K562 (cell line): ENCODE measurements at regions not wholly inside any gene's neighbourhood (a gene's known extent, or its start where the extent isn't known, plus 50 kb on each side); places are given as distances from the start of the nearest gene placed in this dataset.

ENCODE experiments used
- ATAC-seq: fragments of 200-7000 bp; cut with Tn5 transposase; 3 replicates; pipeline ENCODE4 v1.9.1; 2020; ENCODE audit warnings: moderate library complexity
- BruUV-seq: library from RNA; stranded (reverse); fragments of 400-500 nt; replicated peaks from 2 replicates; lab custom pipeline; 2021; lab: Mats Ljungman, UMichigan
- CTCF ChIA-PET: fragments of 300-600 bp; formaldehyde crosslinking; extraction: SDS; loops from one replicate; lab custom pipeline; 2021; ENCODE audit warnings: low intra/inter-chr PET ratio; lab: Yijun Ruan, JAX
- POLR2A ChIA-PET: fragments of 300-600, 350-650 bp; sonication (Branson Sonifier 250); formaldehyde crosslinking; extraction: SDS; loops from one replicate; lab custom pipeline; 2021; ENCODE audit warnings: antibody characterized with exemption, inconsistent platforms; lab: Yijun Ruan, JAX
- DNase-seq, 4 experiments: peaks; one replicate each; pipeline versions ENCODE4 v3.0.0 to v3.0.0-alpha.2; 2011 to 2018; ENCODE audit warnings: low spot score in 3 of 4, mixed read lengths in 3 of 4; ENCODE audit errors: extremely low read depth in 1 of 4
- FAIRE-seq: peaks from 2 replicates; lab custom pipeline; 2011; peaks lifted over from hg19 to GRCh38; lab: Jason Lieb, UNC
- H2AFZ ChIP-seq: 2 replicates; pipeline ENCODE4 v1.6.0; 2011; ENCODE audit warnings: low read depth, low read length, control low read depth, inconsistent platforms
- H3K27ac ChIP-seq: fragments of 200-600 bp; 3 replicates; pipeline ENCODE4 v1.8.0; 2011; ENCODE audit warnings: low read depth, mild to moderate bottlenecking, control low read depth, inconsistent platforms, low read length, moderate library complexity, mixed read lengths; ENCODE audit errors: extremely low read depth
- H3K27me3 ChIP-seq, 2 experiments: fragments of 300-600 bp in 1 of 2; 2 replicates in 1 of 2; 3 replicates in 1 of 2; pipeline versions ENCODE4 v1.6.0 to v1.8.0; 2011; ENCODE audit warnings: inconsistent platforms in 2 of 2, low read length in 2 of 2, mild to moderate bottlenecking in 1 of 2, mixed read lengths in 1 of 2, moderate library complexity in 1 of 2; ENCODE audit not compliant: control insufficient read depth in 2 of 2, insufficient read depth in 2 of 2
- H3K36me3 ChIP-seq: fragments of 300-600 bp; 3 replicates; pipeline ENCODE4 v1.8.0; 2011; ENCODE audit warnings: mild to moderate bottlenecking, low read length, inconsistent platforms; ENCODE audit not compliant: control insufficient read depth, insufficient read depth
- H3K4me1 ChIP-seq, 2 experiments: fragments of 200-600 bp in 1 of 2; replicated peaks in 1 of 2; 2 replicates in 1 of 2; 3 replicates in 1 of 2; pipeline versions ENCODE4 v1.5.1 to v1.8.0; 2011; ENCODE audit warnings: inconsistent platforms in 2 of 2, low read length in 2 of 2, mild to moderate bottlenecking in 1 of 2, mixed read lengths in 1 of 2, moderate library complexity in 1 of 2; ENCODE audit not compliant: control insufficient read depth in 2 of 2, insufficient read depth in 2 of 2
- H3K4me2 ChIP-seq: 2 replicates; pipeline ENCODE4 v1.6.1; 2011; ENCODE audit warnings: low read length, control low read depth, inconsistent platforms, mixed read lengths; ENCODE audit not compliant: insufficient read depth
- H3K4me3 ChIP-seq: fragments of 200-600 bp; sonication (generic), shearing (Covaris generic); 2 replicates; pipeline ENCODE4 v1.5.1; 2016; ENCODE audit warnings: control low read depth, inconsistent platforms
- H3K79me2 ChIP-seq: fragments of 200-600 bp; 3 replicates; pipeline ENCODE4 v1.8.0; 2011; ENCODE audit warnings: low read length, inconsistent platforms; ENCODE audit not compliant: control insufficient read depth, insufficient read depth
- H3K9ac ChIP-seq, 2 experiments: 2 replicates each; pipeline versions ENCODE4 v1.6.0 to v1.6.1; 2011; ENCODE audit warnings: low read depth in 2 of 2, low read length in 2 of 2, control low read depth in 1 of 2, inconsistent platforms in 1 of 2, mild to moderate bottlenecking in 1 of 2, mixed read lengths in 1 of 2; ENCODE audit not compliant: insufficient read depth in 1 of 2
- H3K9me1 ChIP-seq: one replicate; pipeline ENCODE4 v1.6.0; 2011; ENCODE audit warnings: inconsistent platforms, mild to moderate bottlenecking, low read length, moderate library complexity; ENCODE audit not compliant: control insufficient read depth, insufficient read depth
- H3K9me3 ChIP-seq: replicated peaks from 2 replicates; pipeline ENCODE4 v1.5.1; 2011; ENCODE audit warnings: low read depth, low read length, inconsistent platforms; ENCODE audit not compliant: control insufficient read depth, insufficient read depth
- H4K20me1 ChIP-seq: replicated peaks from 2 replicates; pipeline ENCODE4 v1.6.1; 2011; ENCODE audit warnings: low read length, inconsistent platforms, mixed read lengths; ENCODE audit not compliant: control insufficient read depth, insufficient read depth
- ASH1L ChIP-seq: fragments of 450-650 bp; IDR thresholded peaks from 2 replicates; pipeline ENCODE4 v1.6.1; 2018; ENCODE audit warnings: borderline replicate concordance, mild to moderate bottlenecking, low read depth; ENCODE audit not compliant: partially characterized antibody
- CBX1 ChIP-seq: sonication (generic); IDR thresholded peaks from 2 replicates; pipeline ENCODE4 v1.6.1; 2016; ENCODE audit warnings: antibody characterized with exemption, low read depth, mild to moderate bottlenecking
- CEBPZ ChIP-seq: fragments of 150-350 bp; IDR thresholded peaks from 2 replicates; pipeline ENCODE4 v1.6.1; 2014; ENCODE audit warnings: low read depth, mild to moderate bottlenecking, low read length, borderline replicate concordance
- MBD2 ChIP-seq: sonication (generic); IDR thresholded peaks from 2 replicates; pipeline ENCODE4 v1.6.1; 2016; ENCODE audit warnings: low read depth, borderline replicate concordance
- MTA2 ChIP-seq: fragments of 450-650 bp; IDR thresholded peaks from 2 replicates; pipeline ENCODE4 v1.6.1; 2016; ENCODE audit warnings: low read depth
- NR2C2 ChIP-seq, 2 experiments: fragments of 200-800 bp in 1 of 2; sonication (Bioruptor generic) in 1 of 2; sonication (generic) in 1 of 2; formaldehyde crosslinking in 1 of 2; IDR thresholded peaks; 2 replicates each; pipeline versions ENCODE4 v1.6.1 to v1.8.0; 2016 to 2022; ENCODE audit warnings: mild to moderate bottlenecking in 1 of 2, missing compliant biosample characterization in 1 of 2, missing genetic modification characterization in 1 of 2, missing genetic modification reagents in 1 of 2
- RBM22 ChIP-seq: fragments of 200-400 bp; formaldehyde crosslinking; IDR thresholded peaks from 2 replicates; pipeline ENCODE4 v1.6.1; 2018; ENCODE audit warnings: low read length, low read depth; ENCODE audit not compliant: poor library complexity, severe bottlenecking
- STAG1 ChIP-seq: sonication (generic); formaldehyde crosslinking; IDR thresholded peaks from 2 replicates; pipeline ENCODE4 v1.5.0; 2020; ENCODE audit warnings: missing genetic modification reagents, borderline replicate concordance
- TRIM25 ChIP-seq: fragments of 450-650 bp; IDR thresholded peaks from 2 replicates; pipeline ENCODE4 v1.7.0; 2016; ENCODE audit warnings: borderline replicate concordance
- ZBTB34 ChIP-seq: fragments of 250-450 bp; sonication (Bioruptor Pico); IDR thresholded peaks from 2 replicates; pipeline ENCODE4 v1.8.0; 2021; ENCODE audit warnings: mild to moderate bottlenecking, moderate library complexity
- ZNF41 ChIP-seq: fragments of 250-450 bp; sonication (Bioruptor Pico); conservative IDR thresholded peaks from 2 replicates; pipeline ENCODE4 v1.4.0; 2020; ENCODE audit warnings: mild to moderate bottlenecking
- WGBS: fragments of 100-300 bp; shearing (Covaris generic); methylation state at CpG from one replicate; pipeline ENCODE4 v1.1.6; 2016; ENCODE audit warnings: low coverage, mixed read lengths; ENCODE audit not compliant: insufficient coverage; ENCODE audit errors: missing lambda C conversion rate; 5-methylcytosine and 5-hydroxymethylcytosine counted together
- in situ Hi-C: fragments of 300-500 bp; cut with MboI; formaldehyde crosslinking; loops from 4 replicates; pipeline ENCODE4 v1.15.0; 2018; ENCODE audit warnings: inconsistent platforms, mixed read lengths
- intact Hi-C: fragments of 100-400 bp; cut with micrococcal nuclease; formaldehyde crosslinking; loops from 2 replicates; pipeline ENCODE4 v1.14.2; 2022

GRCh38 chr18:39699340-39699964 is 2133.9 kb upstream of the CELF4 start:
- no peak overlapping the region for H2AFZ ChIP-seq
- ChIA-PET POLR2A (no interaction called here), CTCF (no interaction called here)
- no peak for ATAC-seq
- in situ Hi-C loops (no loop called here), intact Hi-C loops (no loop called here)
- H3K27ac ChIP-seq, result no peak overlapping the region
- no peak overlapping the region for H3K9ac ChIP-seq
- no peaks in the 10 kb centered on the region for H3K9me1 ChIP-seq
- H3K4me3 ChIP-seq, result no peak overlapping the region
- no peaks in the 10 kb centered on the region for H3K36me3 ChIP-seq
- no peaks in the 10 kb centered on the region for H4K20me1 ChIP-seq
- DNase-seq, result no peak
- 0% methylated on average over 5 of the region's 5 CpGs for WGBS
- BruUV-seq, result no TSS peak
- H3K4me2 ChIP-seq, result no peak overlapping the region
- FAIRE-seq, result no peak
- H3K79me2 ChIP-seq, result no peaks in the 10 kb centered on the region
- no peaks in the 10 kb centered on the region; the same call in 1 of the 2 replicates for H3K9me3 ChIP-seq
- H3K27me3 ChIP-seq, result no peaks in the 10 kb centered on the region
- H3K4me1 ChIP-seq, result no peaks in the 10 kb centered on the region
- no peak for TF ChIP-seq ASH1L
- no peak for TF ChIP-seq ZBTB34 (CRISPR knock-in tag)
- TF ChIP-seq NR2C2 (CRISPR knock-in tag; IDR thresholded peaks at IDR 0.05), result no peak
- TF ChIP-seq NR2C2 (tag; IDR thresholded peaks at IDR 0.05), result no peak
- TF ChIP-seq MTA2, result no peak
- no peak for TF ChIP-seq TRIM25
- no peak for TF ChIP-seq MBD2
- TF ChIP-seq RBM22, result no peak
- TF ChIP-seq CBX1, result no peak
- TF ChIP-seq STAG1 (CRISPR knock-in tag), result no peak
- TF ChIP-seq ZNF41, result no peak
- no peak for TF ChIP-seq CEBPZ
